ENCODE measurements at regions not wholly inside any gene's neighbourhood (a gene's known extent, or its start where the extent isn't known, plus 50 kb on each side); places are given as distances from the start of the nearest gene placed in this dataset.

- TF ChIP-seq RFX5 (IDR thresholded peaks at IDR 0.05; ENCODE audit: low read length): no peak
- TF ChIP-seq, protein P1, sequence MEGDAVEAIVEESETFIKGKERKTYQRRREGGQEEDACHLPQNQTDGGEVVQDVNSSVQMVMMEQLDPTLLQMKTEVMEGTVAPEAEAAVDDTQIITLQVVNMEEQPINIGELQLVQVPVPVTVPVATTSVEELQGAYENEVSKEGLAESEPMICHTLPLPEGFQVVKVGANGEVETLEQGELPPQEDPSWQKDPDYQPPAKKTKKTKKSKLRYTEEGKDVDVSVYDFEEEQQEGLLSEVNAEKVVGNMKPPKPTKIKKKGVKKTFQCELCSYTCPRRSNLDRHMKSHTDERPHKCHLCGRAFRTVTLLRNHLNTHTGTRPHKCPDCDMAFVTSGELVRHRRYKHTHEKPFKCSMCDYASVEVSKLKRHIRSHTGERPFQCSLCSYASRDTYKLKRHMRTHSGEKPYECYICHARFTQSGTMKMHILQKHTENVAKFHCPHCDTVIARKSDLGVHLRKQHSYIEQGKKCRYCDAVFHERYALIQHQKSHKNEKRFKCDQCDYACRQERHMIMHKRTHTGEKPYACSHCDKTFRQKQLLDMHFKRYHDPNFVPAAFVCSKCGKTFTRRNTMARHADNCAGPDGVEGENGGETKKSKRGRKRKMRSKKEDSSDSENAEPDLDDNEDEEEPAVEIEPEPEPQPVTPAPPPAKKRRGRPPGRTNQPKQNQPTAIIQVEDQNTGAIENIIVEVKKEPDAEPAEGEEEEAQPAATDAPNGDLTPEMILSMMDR (IDR thresholded peaks at IDR 0.05): no peak
- no peak for TF ChIP-seq EP300 (IDR thresholded peaks at IDR 0.05; ENCODE audit: borderline replicate concordance in 1 of 2, low read depth in 1 of 2, low read length in 1 of 2)
- TF ChIP-seq, protein P2, sequence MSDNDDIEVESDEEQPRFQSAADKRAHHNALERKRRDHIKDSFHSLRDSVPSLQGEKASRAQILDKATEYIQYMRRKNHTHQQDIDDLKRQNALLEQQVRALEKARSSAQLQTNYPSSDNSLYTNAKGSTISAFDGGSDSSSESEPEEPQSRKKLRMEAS (IDR thresholded peaks at IDR 0.05; ENCODE audit: low read depth): no peak
- TF ChIP-seq NRF1 (IDR thresholded peaks at IDR 0.05; ENCODE audit: low read depth, low read length): no peak
- TF ChIP-seq, protein P3, sequence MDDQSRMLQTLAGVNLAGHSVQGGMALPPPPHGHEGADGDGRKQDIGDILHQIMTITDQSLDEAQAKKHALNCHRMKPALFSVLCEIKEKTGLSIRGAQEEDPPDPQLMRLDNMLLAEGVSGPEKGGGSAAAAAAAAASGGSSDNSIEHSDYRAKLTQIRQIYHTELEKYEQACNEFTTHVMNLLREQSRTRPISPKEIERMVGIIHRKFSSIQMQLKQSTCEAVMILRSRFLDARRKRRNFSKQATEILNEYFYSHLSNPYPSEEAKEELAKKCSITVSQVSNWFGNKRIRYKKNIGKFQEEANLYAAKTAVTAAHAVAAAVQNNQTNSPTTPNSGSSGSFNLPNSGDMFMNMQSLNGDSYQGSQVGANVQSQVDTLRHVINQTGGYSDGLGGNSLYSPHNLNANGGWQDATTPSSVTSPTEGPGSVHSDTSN (IDR thresholded peaks at IDR 0.05): no peak
- no peak for TF ChIP-seq FOXM1 (IDR thresholded peaks at IDR 0.05; ENCODE audit: low read depth)
- TF ChIP-seq RXRA (IDR thresholded peaks at IDR 0.05; ENCODE audit: borderline replicate concordance, low read depth): no peak
- TF ChIP-seq, protein P4, sequence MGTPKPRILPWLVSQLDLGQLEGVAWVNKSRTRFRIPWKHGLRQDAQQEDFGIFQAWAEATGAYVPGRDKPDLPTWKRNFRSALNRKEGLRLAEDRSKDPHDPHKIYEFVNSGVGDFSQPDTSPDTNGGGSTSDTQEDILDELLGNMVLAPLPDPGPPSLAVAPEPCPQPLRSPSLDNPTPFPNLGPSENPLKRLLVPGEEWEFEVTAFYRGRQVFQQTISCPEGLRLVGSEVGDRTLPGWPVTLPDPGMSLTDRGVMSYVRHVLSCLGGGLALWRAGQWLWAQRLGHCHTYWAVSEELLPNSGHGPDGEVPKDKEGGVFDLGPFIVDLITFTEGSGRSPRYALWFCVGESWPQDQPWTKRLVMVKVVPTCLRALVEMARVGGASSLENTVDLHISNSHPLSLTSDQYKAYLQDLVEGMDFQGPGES (IDR thresholded peaks at IDR 0.05; ENCODE audit: low read depth, low read length): no peak
- TF ChIP-seq JUND (IDR thresholded peaks at IDR 0.05): no peak
- no peak for TF ChIP-seq TCF12 (IDR thresholded peaks at IDR 0.05)
- TF ChIP-seq, protein P5, sequence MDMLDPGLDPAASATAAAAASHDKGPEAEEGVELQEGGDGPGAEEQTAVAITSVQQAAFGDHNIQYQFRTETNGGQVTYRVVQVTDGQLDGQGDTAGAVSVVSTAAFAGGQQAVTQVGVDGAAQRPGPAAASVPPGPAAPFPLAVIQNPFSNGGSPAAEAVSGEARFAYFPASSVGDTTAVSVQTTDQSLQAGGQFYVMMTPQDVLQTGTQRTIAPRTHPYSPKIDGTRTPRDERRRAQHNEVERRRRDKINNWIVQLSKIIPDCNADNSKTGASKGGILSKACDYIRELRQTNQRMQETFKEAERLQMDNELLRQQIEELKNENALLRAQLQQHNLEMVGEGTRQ (IDR thresholded peaks at IDR 0.05; ENCODE audit: borderline replicate concordance, low read depth, low read length): no peak
Observed at GRCh38 chr6:154664287-154664686, 68.9 kb upstream of the SCAF8 start.
